ENCODE measurements at regions not wholly inside any gene's neighbourhood (a gene's known extent, or its start where the extent isn't known, plus 50 kb on each side); places are given as distances from the start of the nearest gene placed in this dataset.

- DNase-seq (ENCODE audit: low read depth), result no peak
- no peak for TF ChIP-seq CTCF (IDR thresholded peaks at IDR 0.05; ENCODE audit: low read length, missing control alignments)
- H3K4me3 ChIP-seq (replicated peaks; ENCODE audit: low read depth, low read length), result no peak overlapping the region
Observed at GRCh38 chr3:83821506-83821905, 1137.3 kb upstream of the CADM2 start.

- no peak for DNase-seq (ENCODE audit: low read depth)
- H3K4me3 ChIP-seq (replicated peaks; ENCODE audit: low read depth, low read length), result no peak overlapping the region
- TF ChIP-seq CTCF (IDR thresholded peaks at IDR 0.05; ENCODE audit: low read length, missing control alignments), result no peak
Observed at GRCh38 chr3:83823095-83823494, 1135.7 kb upstream of the CADM2 start.

- TF ChIP-seq CTCF (IDR thresholded peaks at IDR 0.05; ENCODE audit: low read length, missing control alignments), result no peak
- H3K4me3 ChIP-seq (replicated peaks; ENCODE audit: low read depth, low read length), result no peak overlapping the region
- no peak for DNase-seq (ENCODE audit: low read depth)
Observed at GRCh38 chr3:83835040-83835439, 1123.7 kb upstream of the CADM2 start.

- DNase-seq (ENCODE audit: low read depth), result no peak
- H3K4me3 ChIP-seq (replicated peaks; ENCODE audit: low read depth, low read length), result no peak overlapping the region
- TF ChIP-seq CTCF (IDR thresholded peaks at IDR 0.05; ENCODE audit: low read length, missing control alignments), result no peak
Observed at GRCh38 chr3:83842511-83842910, 1116.3 kb upstream of the CADM2 start.

GRCh38 chr3:83843716-83844115 is 1115.1 kb upstream of the CADM2 start:
- TF ChIP-seq CTCF (IDR thresholded peaks at IDR 0.05; ENCODE audit: low read length, missing control alignments), result no peak
- no peak overlapping the region for H3K4me3 ChIP-seq (replicated peaks; ENCODE audit: low read depth, low read length)
- DNase-seq (ENCODE audit: low read depth), result no peak

GRCh38 chr3:83849106-83849730 is 1109.6 kb upstream of the CADM2 start:
- no peak for TF ChIP-seq CTCF (IDR thresholded peaks at IDR 0.05; ENCODE audit: low read length, missing control alignments)
- H3K4me3 ChIP-seq (replicated peaks; ENCODE audit: low read depth, low read length), result no peak overlapping the region
- no peak for DNase-seq (ENCODE audit: low read depth)

GRCh38 chr3:83863380-83863779 is 1095.4 kb upstream of the CADM2 start:
- no peak overlapping the region for H3K4me3 ChIP-seq (replicated peaks; ENCODE audit: low read depth, low read length)
- TF ChIP-seq CTCF (IDR thresholded peaks at IDR 0.05; ENCODE audit: low read length, missing control alignments), result no peak
- no peak for DNase-seq (ENCODE audit: low read depth)

All from fibroblast of pulmonary artery (primary cell).